ENCODE measurements at regions not wholly inside any gene's neighbourhood (a gene's known extent, or its start where the extent isn't known, plus 50 kb on each side); places are given as distances from the start of the nearest gene placed in this dataset.
"Not testable (repeated sequence)": the region's sequence is repeated elsewhere in the genome, so short reads cannot be mapped to it uniquely, and the experiment has no call there.

- DNase-seq (ENCODE audit: low spot score), result no peak
Measured at GRCh38 chr3:166818464-166818863, 561.6 kb downstream of the ZBBX start.

- DNase-seq (ENCODE audit: low spot score), result not testable (repeated sequence)
Measured at GRCh38 chr3:166817269-166817668, 562.8 kb downstream of the ZBBX start.

GRCh38 chr3:166810741-166811445 lies 569.2 kb downstream of the ZBBX start:
- no peak for DNase-seq (ENCODE audit: low spot score)

GRCh38 chr3:166809520-166809919 lies 570.6 kb downstream of the ZBBX start:
- no peak for DNase-seq (ENCODE audit: low spot score)

- DNase-seq (ENCODE audit: low spot score), result no peak
Measured at GRCh38 chr3:166788936-166789335, 591.2 kb downstream of the ZBBX start.

- no peak for DNase-seq (ENCODE audit: low spot score)
Measured at GRCh38 chr3:166785876-166786275, 594.2 kb downstream of the ZBBX start.

GRCh38 chr3:166783206-166783605 lies 596.9 kb downstream of the ZBBX start:
- no peak for DNase-seq (ENCODE audit: low spot score)

- DNase-seq (ENCODE audit: low spot score), result no peak
Measured at GRCh38 chr3:166764698-166765318, 615.3 kb downstream of the ZBBX start.

GRCh38 chr3:166759736-166760513 lies 620.2 kb downstream of the ZBBX start:
- DNase-seq (ENCODE audit: low spot score), result no peak

- DNase-seq (ENCODE audit: low spot score), result no peak
Measured at GRCh38 chr3:166752214-166752613, 627.9 kb downstream of the ZBBX start.

GRCh38 chr3:166743481-166744134 lies 636.5 kb downstream of the ZBBX start:
- DNase-seq (ENCODE audit: low spot score), result no peak

- DNase-seq (ENCODE audit: low spot score), result no peak
Measured at GRCh38 chr3:166734734-166735133, 645.4 kb downstream of the ZBBX start.

- DNase-seq (ENCODE audit: low spot score), result no peak
Measured at GRCh38 chr3:166731701-166732100, 648.4 kb downstream of the ZBBX start.

GRCh38 chr3:166721466-166721865 lies 658.6 kb downstream of the ZBBX start:
- no peak for DNase-seq (ENCODE audit: low spot score)

- DNase-seq (ENCODE audit: low spot score), result no peak
Measured at GRCh38 chr3:166714206-166714605, 665.9 kb downstream of the ZBBX start.

- no peak for DNase-seq (ENCODE audit: low spot score)
Measured at GRCh38 chr3:166713787-166714186, 666.3 kb downstream of the ZBBX start.

GRCh38 chr3:166706094-166706493 lies 674.0 kb downstream of the ZBBX start:
- no peak for DNase-seq (ENCODE audit: low spot score)

- DNase-seq (ENCODE audit: low spot score), result no peak
Measured at GRCh38 chr3:166697495-166697894, 682.6 kb downstream of the ZBBX start.

GRCh38 chr3:166696103-166696502 lies 684.0 kb downstream of the ZBBX start:
- no peak for DNase-seq (ENCODE audit: low spot score)

- DNase-seq (ENCODE audit: low spot score), result no peak
Measured at GRCh38 chr3:166688665-166689064, 691.4 kb downstream of the ZBBX start.

- no peak for DNase-seq (ENCODE audit: low spot score)
Measured at GRCh38 chr3:166685246-166685645, 694.9 kb downstream of the ZBBX start.

- not testable (repeated sequence) for DNase-seq (ENCODE audit: low spot score)
Measured at GRCh38 chr3:166684077-166684476, 696.0 kb downstream of the ZBBX start.

GRCh38 chr3:166669781-166670180 lies 710.3 kb downstream of the ZBBX start:
- DNase-seq (ENCODE audit: low spot score), result no peak

Data from pons (tissue), 1 donor.